PFSK-1 (cell line): ENCODE measurements at regions not wholly inside any gene's neighbourhood (a gene's known extent, or its start where the extent isn't known, plus 50 kb on each side); places are given as distances from the start of the nearest gene placed in this dataset.

Experiments
- FOXP2 ChIP-seq: optimal IDR thresholded peaks from 2 replicates; pipeline ENCODE3; 2011; ENCODE audit warnings: borderline replicate concordance, control low read depth, inconsistent platforms; ENCODE audit not compliant: insufficient read depth; ENCODE audit errors: extremely low read length, extremely low read depth
- POLR2AphosphoS5 ChIP-seq: IDR thresholded peaks from 2 replicates; pipeline ENCODE4 v1.6.1; 2012; ENCODE audit warnings: low read depth, mild to moderate bottlenecking, control low read depth, low read length, moderate library complexity
- REST ChIP-seq, 2 experiments: IDR thresholded peaks; 2 replicates each; pipeline versions ENCODE4 v1.6.1 to v1.8.0; 2011 to 2012; ENCODE audit warnings: low read depth in 2 of 2, low read length in 2 of 2, control low read depth in 1 of 2, inconsistent platforms in 1 of 2, mild to moderate bottlenecking in 1 of 2, moderate library complexity in 1 of 2; ENCODE audit not compliant: insufficient read depth in 1 of 2
- SIN3A ChIP-seq: IDR thresholded peaks from 2 replicates; pipeline ENCODE4 v1.6.1; 2012; ENCODE audit warnings: mild to moderate bottlenecking, low read length, moderate library complexity, borderline replicate concordance; ENCODE audit not compliant: insufficient read depth
- TAF1 ChIP-seq: IDR thresholded peaks from 2 replicates; pipeline ENCODE4 v1.6.1; 2012; ENCODE audit warnings: low read length, control low read depth, borderline replicate concordance; ENCODE audit not compliant: insufficient read depth

- TF ChIP-seq REST (IDR thresholded peaks at IDR 0.05; ENCODE audit: insufficient read depth in 1 of 2, low read depth in 2 of 2, low read length in 2 of 2) (no peak), TAF1 (no peak), SIN3A (no peak), POLR2AphosphoS5 (no peak)
Observed at GRCh38 chr16:80369138-80369958, 171.4 kb upstream of the DYNLRB2 start.

GRCh38 chr16:80367037-80367658 is 173.6 kb upstream of the DYNLRB2 start:
- TF ChIP-seq POLR2AphosphoS5 = no peak
- TF ChIP-seq SIN3A = no peak
- TF ChIP-seq TAF1 = no peak

DNA sequence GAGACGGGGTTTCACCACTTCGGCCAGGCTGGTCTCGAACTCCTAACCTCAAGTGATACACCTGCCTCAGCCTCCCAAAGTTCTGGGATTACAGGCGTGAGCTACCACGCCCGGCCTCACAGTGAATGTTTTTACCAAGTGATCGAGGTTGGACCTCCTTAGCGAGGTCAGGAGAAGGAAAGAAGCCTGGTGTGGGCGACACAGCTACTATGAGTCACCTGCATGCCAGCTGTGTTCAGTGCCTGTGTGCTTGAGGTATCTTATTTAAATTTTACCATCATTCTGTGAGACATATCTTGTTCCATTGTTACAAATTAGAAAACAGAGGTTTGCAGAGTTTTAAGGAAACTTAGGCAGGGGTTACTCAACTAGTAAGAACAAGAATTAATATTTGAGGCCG is 174.8 kb upstream of the DYNLRB2 start:
- no peak for TF ChIP-seq SIN3A
- TF ChIP-seq TAF1 = no peak
- no peak for TF ChIP-seq FOXP2
- no peak for TF ChIP-seq POLR2AphosphoS5
- no peak for TF ChIP-seq REST (IDR thresholded peaks at IDR 0.05; ENCODE audit: insufficient read depth in 1 of 2, low read depth in 2 of 2, low read length in 2 of 2)

DNA sequence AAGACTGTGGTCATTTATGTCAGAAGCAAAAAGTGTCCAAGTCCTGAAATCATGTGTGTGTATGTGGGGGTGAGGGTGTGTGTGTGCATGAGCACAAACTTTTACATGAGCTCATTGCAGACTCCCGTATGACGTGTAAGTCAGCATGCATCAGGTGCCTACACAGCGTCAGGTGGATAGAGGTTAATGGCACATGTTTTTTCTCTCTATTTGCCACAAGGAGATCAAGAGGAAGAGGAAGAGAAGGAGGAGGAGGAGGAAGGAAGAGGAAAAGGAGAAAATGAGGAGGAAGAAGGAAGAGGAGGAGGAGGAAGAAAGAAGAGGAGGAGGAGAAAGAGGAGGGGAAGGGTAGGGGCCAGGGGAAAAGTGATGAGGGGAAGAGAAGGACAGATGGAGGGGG is 178.0 kb upstream of the DYNLRB2 start:
- TF ChIP-seq SIN3A (no peak), REST (IDR thresholded peaks at IDR 0.05; ENCODE audit: insufficient read depth in 1 of 2, low read depth in 2 of 2, low read length in 2 of 2) (no peak), POLR2AphosphoS5 (no peak), FOXP2 (no peak), TAF1 (no peak)

- TF ChIP-seq FOXP2 (no peak), REST (IDR thresholded peaks at IDR 0.05; ENCODE audit: insufficient read depth in 1 of 2, low read depth in 2 of 2, low read length in 2 of 2) (no peak), TAF1 (no peak), SIN3A (no peak), POLR2AphosphoS5 (no peak)
Observed at GRCh38 chr16:80356365-80356764, 184.4 kb upstream of the DYNLRB2 start.
